ENCODE measurements at regions not wholly inside any gene's neighbourhood (a gene's known extent, or its start where the extent isn't known, plus 50 kb on each side); places are given as distances from the start of the nearest gene placed in this dataset.
A peak's percentile ranks its signal among the peaks of the same experiment; 100 is the strongest.

GRCh38 chr10:124184208-124184830 is 90.9 kb upstream of the CHST15 start:
- DNase-seq (ENCODE audit: low read depth), result no peak
- H3K4me3 ChIP-seq (ENCODE audit: low read depth, low read length), result no peak overlapping the region

GRCh38 chr10:124183617-124184016 is 90.2 kb upstream of the CHST15 start:
- TF ChIP-seq CTCF (conservative IDR thresholded peaks at IDR 0.05; ENCODE audit: low read depth, low read length), result no peak
- no peak overlapping the region for H3K4me3 ChIP-seq (ENCODE audit: low read depth, low read length)
- DNase-seq (ENCODE audit: low read depth), result no peak

More at GRCh38 chr10:124184208-124184830, 90.9 kb upstream of the CHST15 start:
- TF ChIP-seq CTCF (conservative IDR thresholded peaks at IDR 0.05; ENCODE audit: low read depth, low read length), result no peak

GRCh38 chr10:124182088-124182541 is 88.7 kb upstream of the CHST15 start:
- no peak overlapping the region for H3K4me3 ChIP-seq (ENCODE audit: low read depth, low read length)
- DNase-seq (ENCODE audit: low read depth), result no peak
- no peak for TF ChIP-seq CTCF (conservative IDR thresholded peaks at IDR 0.05; ENCODE audit: low read depth, low read length)

- no peak for TF ChIP-seq CTCF (conservative IDR thresholded peaks at IDR 0.05; ENCODE audit: low read depth, low read length)
- no peak for DNase-seq (ENCODE audit: low read depth)
These were observed 88.3 kb upstream of the CHST15 start for GRCh38 chr10:124181656-124182055.

GRCh38 chr10:124180947-124181549 is 87.7 kb upstream of the CHST15 start:
- TF ChIP-seq CTCF (conservative IDR thresholded peaks at IDR 0.05; ENCODE audit: low read depth, low read length), result no peak
- peak; percentile 26 for DNase-seq (ENCODE audit: low read depth)
- H3K4me3 ChIP-seq (ENCODE audit: low read depth, low read length), result no peak overlapping the region

More at GRCh38 chr10:124181656-124182055, 88.3 kb upstream of the CHST15 start:
- no peak overlapping the region for H3K4me3 ChIP-seq (ENCODE audit: low read depth, low read length)

GRCh38 chr10:124180044-124180745 is 86.8 kb upstream of the CHST15 start:
- TF ChIP-seq CTCF (conservative IDR thresholded peaks at IDR 0.05; ENCODE audit: low read depth, low read length), result no peak
- no peak overlapping the region for H3K4me3 ChIP-seq (ENCODE audit: low read depth, low read length)
- no peak for DNase-seq (ENCODE audit: low read depth)

Data from choroid plexus epithelial cell (primary cell).